ENCODE measurements at regions not wholly inside any gene's neighbourhood (a gene's known extent, or its start where the extent isn't known, plus 50 kb on each side); places are given as distances from the start of the nearest gene placed in this dataset.
"Not testable (repeated sequence)": the region's sequence is repeated elsewhere in the genome, so short reads cannot be mapped to it uniquely, and the experiment has no call there.

- intact Hi-C loops (cut with DNase I), result no loop called here
- DNase-seq, result peak in 3 of 10 donors; percentile 68 to 77 (median 77)
These were observed 62.1 kb upstream of the TEKT1 start for GRCh38 chr17:6893382-6894205.

GRCh38 chr17:6894206-6894528 lies 62.6 kb upstream of the TEKT1 start:
- intact Hi-C loops (cut with DNase I), result no loop called here
- peak in 6 of 10 donors; percentile 21 to 91 (median 60) for DNase-seq

GRCh38 chr17:6901086-6901485 lies 69.6 kb upstream of the TEKT1 start:
- intact Hi-C loops (cut with DNase I), result no loop called here
- DNase-seq, result no peak

GRCh38 chr17:6903326-6903900 lies 71.9 kb upstream of the TEKT1 start:
- intact Hi-C loops (cut with DNase I), result no loop called here
- DNase-seq, result no peak

GRCh38 chr17:6908807-6909206 lies 77.3 kb upstream of the TEKT1 start:
- peak in 1 of 10 donors; percentile 72 for DNase-seq
- intact Hi-C loops (cut with DNase I), result no loop called here

GRCh38 chr17:6910987-6911603 lies 79.6 kb upstream of the TEKT1 start:
- intact Hi-C loops (cut with DNase I), result loop anchor here (2.0 to 5.0 kb wide), 2 partner anchors 94 to 111 kb away; partner anchors contain the start of gene BCL6B
- DNase-seq, result no peak

GRCh38 chr17:6912110-6913051 lies 80.9 kb upstream of the TEKT1 start:
- intact Hi-C loops (cut with DNase I), result loop anchor here (5.0 kb wide), 1 partner anchor 110 kb away; the partner anchor contains the start of gene BCL6B
- DNase-seq, result no peak

- peak; percentile 47 to 94 (median 72) for DNase-seq
- intact Hi-C loops (cut with DNase I), result loop anchor here (5.0 kb wide), 1 partner anchor 108 kb away; the partner anchor contains the start of gene BCL6B
These were observed 82.0 kb upstream of the ALOX12 start for GRCh38 chr17:6913608-6914443.

- DNase-seq, result no peak
- intact Hi-C loops (cut with DNase I), result loop anchor here (5.0 kb wide), 1 partner anchor 108 kb away; the partner anchor contains the start of gene BCL6B
These were observed 81.1 kb upstream of the ALOX12 start for GRCh38 chr17:6914711-6915110.

GRCh38 chr17:6915620-6916019 lies 80.2 kb upstream of the ALOX12 start:
- DNase-seq, result no peak
- intact Hi-C loops (cut with DNase I), result no loop called here

- no peak for DNase-seq
- intact Hi-C loops (cut with DNase I), result no loop called here
These were observed 76.7 kb upstream of the ALOX12 start for GRCh38 chr17:6919158-6919557.

- intact Hi-C loops (cut with DNase I), result no loop called here
- DNase-seq, result no peak
These were observed 72.5 kb upstream of the ALOX12 start for GRCh38 chr17:6923385-6923784.

GRCh38 chr17:6924208-6924607 lies 71.6 kb upstream of the ALOX12 start:
- intact Hi-C loops (cut with DNase I), result no loop called here
- no peak for DNase-seq

GRCh38 chr17:6926667-6927066 lies 69.2 kb upstream of the ALOX12 start:
- no peak for DNase-seq
- intact Hi-C loops (cut with DNase I), result no loop called here

GRCh38 chr17:6927290-6928126 lies 68.3 kb upstream of the ALOX12 start:
- DNase-seq, result no peak
- intact Hi-C loops (cut with DNase I), result no loop called here

GRCh38 chr17:6928193-6928592 lies 67.7 kb upstream of the ALOX12 start:
- DNase-seq, result no peak
- intact Hi-C loops (cut with DNase I), result no loop called here

GRCh38 chr17:6930749-6931148 lies 65.1 kb upstream of the ALOX12 start:
- intact Hi-C loops (cut with DNase I), result no loop called here
- no peak for DNase-seq

- intact Hi-C loops (cut with DNase I); DNase-seq: not testable (repeated sequence)
These were observed 61.3 kb upstream of the ALOX12 start for GRCh38 chr17:6934544-6934943.
